ENCODE measurements at regions not wholly inside any gene's neighbourhood (a gene's known extent, or its start where the extent isn't known, plus 50 kb on each side); places are given as distances from the start of the nearest gene placed in this dataset.
"Not testable (repeated sequence)": the region's sequence is repeated elsewhere in the genome, so short reads cannot be mapped to it uniquely, and the experiment has no call there.

DNA sequence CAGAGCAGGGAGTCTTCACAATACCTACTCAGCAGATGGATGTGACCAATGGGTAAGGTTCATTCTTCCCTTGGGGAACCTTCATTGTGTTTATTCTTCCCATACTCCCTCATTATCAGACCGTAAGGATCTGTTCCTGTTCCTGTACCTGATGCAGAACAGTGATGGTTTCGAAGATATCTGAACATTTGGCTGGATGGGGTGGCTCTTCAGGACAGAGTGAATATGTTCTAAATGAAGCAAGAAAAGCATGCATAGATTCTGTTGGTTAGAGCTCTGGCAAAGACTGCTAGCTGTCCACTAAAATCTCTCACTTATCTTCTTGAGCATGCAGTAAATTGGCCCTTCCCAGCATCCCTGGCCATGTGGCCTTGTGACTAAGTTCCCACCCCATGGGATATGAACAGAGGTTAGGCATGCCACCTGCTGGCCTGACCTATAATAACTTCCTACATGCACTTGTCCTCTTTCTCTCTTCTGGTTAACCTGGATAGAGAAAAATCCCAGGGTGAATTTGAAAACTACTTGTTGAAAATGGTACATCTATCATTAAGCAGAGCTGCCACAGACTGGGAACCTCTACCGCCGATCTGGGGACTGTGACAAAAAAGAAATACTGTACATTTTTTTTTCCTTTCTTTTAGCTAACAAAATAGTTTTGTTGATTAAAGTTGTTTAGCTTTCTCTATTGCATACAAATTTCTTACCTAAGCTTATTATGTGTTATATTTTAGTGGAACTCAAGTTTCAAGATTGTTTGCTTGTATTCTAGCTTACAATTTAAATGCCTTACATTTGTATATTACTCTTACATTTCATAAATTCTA is 60.0 kb upstream of the BANK1 start:
- peak; percentile 1 for DNase-seq

DNA sequence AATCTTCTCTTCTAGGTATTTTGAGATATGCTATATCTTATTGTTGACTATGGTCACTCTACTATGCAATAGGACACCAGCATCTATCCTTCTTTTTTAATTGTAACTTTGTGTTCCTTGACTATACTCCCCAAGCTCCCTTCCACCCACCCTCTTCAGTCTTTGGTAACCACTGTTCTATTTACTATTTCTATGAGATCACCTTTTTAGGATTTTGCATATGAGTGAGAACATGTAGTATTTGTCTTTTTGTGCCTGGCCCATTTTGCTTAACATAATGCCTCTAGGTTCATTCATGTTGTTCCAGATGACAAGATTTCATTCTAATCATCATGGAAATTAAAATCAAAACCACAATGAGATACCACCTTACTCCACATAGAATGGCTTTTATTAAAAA is 63.3 kb upstream of the BANK1 start:
- DNase-seq: no peak

- DNase-seq: no peak
These were observed 66.4 kb upstream of the BANK1 start for GRCh38 chr4:101724093-101724492.

DNA sequence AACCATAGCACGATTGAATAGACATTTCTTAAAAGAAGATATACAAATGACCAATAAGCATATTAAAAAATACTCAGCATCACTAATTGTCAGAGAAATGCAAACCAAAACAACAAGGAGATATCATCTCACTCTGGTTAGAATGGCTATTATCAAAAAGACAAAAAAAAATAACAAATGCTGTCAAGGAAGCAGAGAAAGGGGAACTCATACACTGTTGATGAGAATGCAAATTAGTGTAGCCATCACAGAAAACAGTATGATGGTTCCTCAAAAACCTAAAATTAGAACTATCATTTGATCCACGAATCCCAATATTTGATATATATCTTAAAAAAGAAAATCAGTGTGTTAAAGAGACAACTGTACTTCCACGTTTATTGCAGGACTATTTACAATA is 71.7 kb upstream of the BANK1 start:
- no peak for DNase-seq

- no peak for DNase-seq
These were observed 78.8 kb upstream of the BANK1 start for GRCh38 chr4:101711590-101712260.

DNA sequence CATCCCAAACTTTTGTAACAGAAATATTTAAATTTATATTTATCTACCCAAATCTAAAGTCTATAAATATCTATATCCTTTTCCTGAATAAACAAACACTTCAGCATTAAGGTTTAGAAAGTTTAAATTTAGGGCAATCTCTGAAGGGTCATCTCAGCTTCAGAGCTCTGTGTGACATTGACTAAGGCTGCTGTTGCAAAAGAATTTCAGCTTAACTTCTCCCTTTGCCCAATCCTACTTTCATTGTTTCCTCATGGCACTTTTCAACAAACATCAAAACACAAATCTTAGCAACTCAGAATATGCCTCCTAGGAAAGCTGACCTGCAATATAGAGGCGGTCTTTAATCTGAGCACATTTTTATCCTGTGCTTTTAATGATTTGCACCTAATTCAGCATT is 79.7 kb upstream of the BANK1 start:
- DNase-seq: no peak

DNA sequence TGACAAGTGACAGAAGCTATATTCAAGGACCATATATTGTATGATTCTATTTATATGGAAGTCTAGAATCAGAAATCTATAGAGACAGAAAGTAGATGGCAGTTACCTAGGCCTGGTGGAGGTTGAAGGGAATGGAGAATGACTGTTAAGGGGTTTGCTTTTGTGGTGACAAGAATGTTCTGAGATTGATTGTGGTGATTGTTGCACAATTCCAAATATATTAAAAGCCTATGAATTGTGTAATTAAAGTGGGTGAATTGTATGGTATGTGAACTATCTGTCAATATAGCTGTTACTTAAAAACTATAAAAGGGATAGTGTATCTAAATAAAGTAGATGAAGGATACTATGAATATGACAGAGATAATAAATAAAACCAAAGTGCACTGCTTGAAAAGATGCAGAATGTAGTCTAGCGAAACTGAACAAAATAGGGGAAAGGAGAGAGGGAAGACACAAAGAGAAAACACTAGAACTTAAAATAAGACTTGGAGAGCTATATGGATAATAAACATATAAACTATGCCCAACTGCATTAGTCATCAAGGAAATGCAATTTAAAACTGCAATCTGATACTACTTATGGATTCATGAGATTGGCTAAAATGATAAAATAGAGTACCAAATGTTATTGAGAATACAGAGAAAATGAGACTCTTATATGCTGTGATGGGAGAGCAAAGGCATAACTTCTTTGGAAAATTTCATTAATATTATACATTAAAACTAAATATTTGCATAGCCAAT is 82.1 kb upstream of the BANK1 start:
- DNase-seq: no peak

DNA sequence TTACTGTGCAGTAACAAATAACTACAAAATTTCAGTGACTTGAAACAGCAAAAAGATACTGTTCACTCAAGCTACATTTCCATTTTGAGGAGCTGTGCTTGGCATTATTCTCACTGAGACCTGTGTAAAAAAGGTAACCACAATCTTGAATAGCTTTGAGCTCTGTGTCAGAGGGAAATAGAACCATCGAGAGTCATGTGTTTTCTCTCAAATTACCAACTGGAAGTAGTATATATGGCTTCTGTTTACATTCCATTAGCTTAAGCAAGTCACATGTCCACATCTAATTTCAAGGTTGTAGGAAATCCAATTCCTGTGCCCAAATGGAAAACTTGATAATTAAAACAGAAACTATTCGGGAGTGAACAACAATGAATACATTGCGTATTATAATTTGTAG is 82.9 kb upstream of the BANK1 start:
- DNase-seq: no peak

DNA sequence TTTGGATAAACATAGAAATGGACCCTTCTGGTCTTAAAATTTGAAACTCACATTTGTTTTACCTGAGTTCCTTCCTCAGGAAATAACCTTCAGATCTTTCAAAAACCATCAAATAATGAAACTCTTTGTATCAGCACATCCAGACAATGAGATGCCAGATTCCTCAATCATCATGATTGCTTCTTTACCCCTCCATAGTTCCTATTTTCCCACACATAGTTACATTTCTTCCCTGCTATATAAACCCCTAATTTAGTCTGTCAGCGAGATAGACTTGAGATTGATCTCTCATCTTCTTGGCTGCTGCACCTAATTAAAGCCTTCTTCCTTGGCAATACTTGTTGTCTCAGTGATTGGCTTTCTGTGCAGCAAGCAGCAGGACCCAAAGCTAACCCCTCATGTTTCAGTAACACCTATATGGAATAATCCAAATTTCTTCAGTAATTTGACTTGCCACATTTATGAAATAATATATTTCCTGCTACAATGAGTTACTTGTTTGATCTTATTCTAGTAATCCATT is 83.9 kb upstream of the BANK1 start:
- no peak for DNase-seq

DNA sequence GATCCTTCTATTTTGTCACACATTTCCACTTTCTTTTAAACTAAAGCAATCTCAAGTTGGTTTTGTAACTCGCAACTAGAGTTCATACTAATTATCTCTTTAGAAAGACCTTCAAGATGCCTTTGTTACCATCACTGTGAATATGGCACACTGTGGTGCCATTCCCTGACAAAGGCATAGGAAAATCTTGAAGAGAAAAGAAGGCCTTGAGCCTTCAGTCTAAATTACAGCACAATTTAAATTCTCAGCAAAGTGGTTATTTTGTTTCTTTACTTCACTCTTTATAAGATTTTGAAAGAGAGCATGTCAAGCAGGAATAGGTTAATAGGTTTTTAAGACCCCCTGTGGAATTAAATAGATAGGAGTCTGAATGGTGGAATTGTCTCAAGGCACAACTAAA is 89.0 kb upstream of the BANK1 start:
- no peak for DNase-seq

GRCh38 chr4:101699441-101700124 is 90.9 kb upstream of the BANK1 start:
- no peak for DNase-seq

DNA sequence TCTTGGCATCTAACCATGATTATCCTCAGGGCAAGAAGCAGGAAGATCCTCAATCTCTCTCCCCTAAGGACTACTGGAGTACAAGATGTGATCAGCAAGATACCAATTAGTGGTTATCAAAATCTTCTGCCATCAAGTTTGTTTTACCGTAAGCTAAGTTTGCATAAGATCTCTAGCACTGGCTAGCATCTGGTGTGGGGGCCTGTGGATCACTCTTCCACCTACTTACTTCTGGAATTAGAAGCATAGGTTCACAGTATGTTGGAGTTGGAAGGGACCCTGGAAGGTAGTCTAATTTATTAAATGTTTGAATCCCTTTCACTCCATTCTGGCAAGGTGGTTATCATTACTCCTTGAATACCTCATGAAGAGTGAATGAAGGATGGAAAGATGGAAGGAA is 93.3 kb upstream of the BANK1 start:
- DNase-seq: no peak

DNA sequence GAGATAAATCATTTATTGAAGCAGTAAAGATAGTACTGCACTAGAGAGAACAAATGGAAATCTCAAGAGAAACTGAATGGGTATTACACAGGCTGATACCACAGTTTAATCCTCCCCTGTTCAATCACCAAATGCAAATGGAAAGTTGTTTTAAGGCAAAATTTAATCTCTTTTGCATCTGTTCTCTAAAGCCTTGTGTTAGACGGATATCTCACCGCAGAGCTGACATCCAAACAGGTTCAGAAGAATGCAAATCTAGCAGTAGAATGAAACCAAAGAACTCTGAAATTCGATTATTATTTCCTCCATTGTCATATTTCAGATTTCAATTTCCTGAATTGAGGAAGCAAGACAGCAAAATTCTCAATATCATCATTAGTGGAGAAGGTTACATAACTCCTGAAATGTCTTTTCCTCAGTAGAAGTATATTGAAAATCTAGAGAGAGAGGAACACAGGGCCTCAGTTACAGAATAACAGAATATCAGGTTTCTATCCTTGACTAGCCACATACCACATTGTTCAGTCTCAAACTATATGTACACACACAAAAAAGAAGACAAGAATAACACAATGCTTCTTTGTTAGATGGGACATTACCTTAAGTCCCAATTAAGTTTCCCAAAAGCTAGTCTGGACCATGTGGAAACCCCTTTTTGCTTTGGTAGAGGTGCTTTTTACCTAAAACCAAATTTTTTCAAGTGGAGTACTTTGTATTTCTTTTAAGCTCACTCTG is 94.1 kb upstream of the BANK1 start:
- DNase-seq: no peak

- no peak for DNase-seq
These were observed 95.4 kb upstream of the BANK1 start for GRCh38 chr4:101695176-101695575.

- not testable (repeated sequence) for DNase-seq
These were observed 96.1 kb upstream of the BANK1 start for GRCh38 chr4:101694403-101694802.

- no peak for DNase-seq
These were observed 96.6 kb upstream of the BANK1 start for GRCh38 chr4:101693842-101694398.

GRCh38 chr4:101689220-101689619 is 101.3 kb upstream of the BANK1 start:
- DNase-seq: no peak

DNA sequence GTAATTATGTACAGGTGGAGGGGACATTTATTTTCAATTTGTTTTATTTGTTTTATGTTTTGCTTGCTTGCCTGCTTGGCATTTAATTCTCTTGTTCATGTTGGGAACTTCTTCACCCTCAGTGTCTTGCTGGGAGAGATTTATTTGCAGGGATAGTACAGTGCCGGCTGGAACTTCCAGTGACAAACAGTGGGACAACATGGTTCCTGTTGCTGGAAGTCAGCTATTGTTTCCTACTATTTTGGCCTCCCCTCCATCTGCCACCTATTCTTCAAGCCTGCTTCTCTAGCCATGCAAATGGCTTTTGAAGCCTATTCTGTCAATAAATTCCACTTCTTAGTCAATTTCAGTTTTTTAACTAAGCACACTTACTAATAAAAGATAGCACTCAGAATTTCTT is 105.4 kb upstream of the BANK1 start:
- DNase-seq: no peak

- no peak for DNase-seq
These were observed 107.6 kb upstream of the BANK1 start for GRCh38 chr4:101682946-101683345.

GRCh38 chr4:101678180-101678579 is 112.3 kb upstream of the BANK1 start:
- no peak for DNase-seq

DNA sequence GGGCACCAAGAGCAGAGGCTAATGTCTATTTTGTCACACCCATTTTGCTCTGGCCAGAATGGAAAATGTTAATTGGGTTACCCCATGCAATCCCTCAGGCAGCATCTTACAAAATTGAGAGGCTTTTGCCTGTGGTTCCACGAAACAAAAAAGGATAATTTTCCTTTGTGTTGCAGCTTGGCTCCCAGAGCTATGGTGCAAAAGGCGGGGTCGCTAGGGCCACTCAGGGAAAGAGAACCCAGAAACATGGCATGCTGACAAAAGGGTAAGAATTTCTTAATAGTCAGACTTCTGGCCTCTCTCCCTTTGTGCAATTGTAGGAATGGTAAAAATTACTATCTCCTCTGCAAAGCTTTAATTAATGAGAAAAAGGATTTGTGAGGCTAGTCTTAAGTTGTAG is 119.6 kb upstream of the BANK1 start:
- DNase-seq: no peak

DNA sequence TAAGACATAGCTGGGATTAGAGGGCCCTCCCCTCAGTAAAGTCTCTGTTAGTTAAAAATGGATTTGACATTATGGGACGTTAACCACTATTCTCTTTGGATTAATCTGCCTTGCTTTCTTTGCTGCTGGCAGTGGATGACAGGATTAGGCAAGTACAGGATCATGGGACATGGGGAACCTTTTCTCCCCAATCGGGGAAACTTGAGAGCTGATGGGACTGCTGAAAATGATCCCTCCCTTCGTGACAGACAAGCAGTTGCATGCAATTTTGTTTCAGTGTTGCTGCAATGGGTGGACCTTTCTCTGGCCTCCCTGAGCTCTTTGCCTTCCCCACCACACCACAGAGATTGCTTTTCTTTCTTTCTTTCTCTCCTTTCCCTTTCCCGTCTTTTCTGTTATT is 120.2 kb upstream of the BANK1 start:
- no peak for DNase-seq
